Activated T-helper 1 cell treated with anti-CD3 and anti-CD28 coated beads, Interleukin-2, amount 50 U/mL, for 16 hours (primary cell): ENCODE measurements at regions not wholly inside any gene's neighbourhood (a gene's known extent, or its start where the extent isn't known, plus 50 kb on each side); places are given as distances from the start of the nearest gene placed in this dataset.
"Not testable (repeated sequence)": the region's sequence is repeated elsewhere in the genome, so short reads cannot be mapped to it uniquely, and the experiment has no call there.

Experiments used
- DNase-seq, 2 donors: peaks; one replicate each; pipeline ENCODE4 v3.0.0-alpha.2; 2020; ENCODE audit warnings: low read depth in 1 of 2, low spot score in 1 of 2

GRCh38 chr7:32765185-32765584 is 126.4 kb downstream of the KBTBD2 start:
- DNase-seq, result no peak

- no peak for DNase-seq
Measured at GRCh38 chr7:32762925-32763293, 128.7 kb downstream of the KBTBD2 start.

GRCh38 chr7:32762206-32762924 is 129.2 kb downstream of the KBTBD2 start:
- DNase-seq, result not testable (repeated sequence)

GRCh38 chr7:32761451-32762205 is 129.9 kb downstream of the KBTBD2 start:
- DNase-seq, result no peak

GRCh38 chr7:32760755-32761154 is 130.8 kb downstream of the KBTBD2 start:
- DNase-seq, result not testable (repeated sequence)

GRCh38 chr7:32759859-32760258 is 131.7 kb downstream of the KBTBD2 start:
- DNase-seq, result not testable (repeated sequence)

- not testable (repeated sequence) for DNase-seq
Measured at GRCh38 chr7:32753872-32754271, 137.7 kb downstream of the KBTBD2 start.

GRCh38 chr7:32748337-32748736 is 143.2 kb downstream of the KBTBD2 start:
- DNase-seq, result not testable (repeated sequence)

GRCh38 chr7:32747443-32748148 is 144.0 kb downstream of the KBTBD2 start:
- not testable (repeated sequence) for DNase-seq

- not testable (repeated sequence) for DNase-seq
Measured at GRCh38 chr7:32741853-32742476, 149.6 kb downstream of the KBTBD2 start.

GRCh38 chr7:32739749-32740148 is 151.8 kb downstream of the KBTBD2 start:
- not testable (repeated sequence) for DNase-seq

GRCh38 chr7:32738390-32738789 is 153.2 kb downstream of the KBTBD2 start:
- not testable (repeated sequence) for DNase-seq

GRCh38 chr7:32732767-32733166 is 158.8 kb downstream of the KBTBD2 start:
- DNase-seq, result not testable (repeated sequence)

- not testable (repeated sequence) for DNase-seq
Measured at GRCh38 chr7:32729335-32729675, 162.3 kb downstream of the KBTBD2 start.

GRCh38 chr7:32728412-32729334 is 162.9 kb downstream of the KBTBD2 start:
- peak in 1 of 2 donors; percentile 7 for DNase-seq

- DNase-seq, result peak in 1 of 2 donors; percentile 4
Measured at GRCh38 chr7:32727483-32728411, 163.8 kb downstream of the KBTBD2 start.

- not testable (repeated sequence) for DNase-seq
Measured at GRCh38 chr7:32722837-32723236, 168.7 kb downstream of the KBTBD2 start.

- no peak for DNase-seq
Measured at GRCh38 chr7:32694182-32694581, 197.4 kb downstream of the KBTBD2 start.
